GM12873 (cell line): ENCODE measurements at regions not wholly inside any gene's neighbourhood (a gene's known extent, or its start where the extent isn't known, plus 50 kb on each side); places are given as distances from the start of the nearest gene placed in this dataset.

Experiments used
- TF ChIP-seq, protein P1 (sequence below): IDR thresholded peaks from 2 replicates; pipeline ENCODE4 v1.5.1; 2012; ENCODE audit warnings: low read depth, mild to moderate bottlenecking, moderate library complexity, low read length, control low read depth; ENCODE audit not compliant: insufficient read depth; ENCODE audit errors: missing control alignments

DNA sequence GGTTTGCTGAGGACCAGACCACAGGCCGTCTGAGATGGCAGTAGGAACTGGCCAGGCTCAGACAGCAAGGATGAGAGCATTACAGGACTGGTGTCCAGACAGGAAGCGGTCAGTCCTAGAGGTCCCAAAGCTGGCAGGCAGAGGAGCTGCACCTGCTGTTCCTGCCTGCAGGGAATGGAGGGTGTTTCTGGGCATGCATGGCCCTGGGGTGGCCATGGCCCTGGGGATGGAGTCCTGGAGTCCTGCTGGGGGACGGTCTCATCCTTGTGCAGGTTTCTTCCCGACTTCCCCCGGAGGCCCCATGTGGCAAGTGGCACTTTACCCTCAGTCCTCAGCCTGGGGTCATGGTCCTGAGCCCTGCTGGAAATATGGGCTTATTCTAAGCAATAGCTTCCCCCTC, 274.9 kb upstream of the ADARB2 start:
- TF ChIP-seq, protein P1, sequence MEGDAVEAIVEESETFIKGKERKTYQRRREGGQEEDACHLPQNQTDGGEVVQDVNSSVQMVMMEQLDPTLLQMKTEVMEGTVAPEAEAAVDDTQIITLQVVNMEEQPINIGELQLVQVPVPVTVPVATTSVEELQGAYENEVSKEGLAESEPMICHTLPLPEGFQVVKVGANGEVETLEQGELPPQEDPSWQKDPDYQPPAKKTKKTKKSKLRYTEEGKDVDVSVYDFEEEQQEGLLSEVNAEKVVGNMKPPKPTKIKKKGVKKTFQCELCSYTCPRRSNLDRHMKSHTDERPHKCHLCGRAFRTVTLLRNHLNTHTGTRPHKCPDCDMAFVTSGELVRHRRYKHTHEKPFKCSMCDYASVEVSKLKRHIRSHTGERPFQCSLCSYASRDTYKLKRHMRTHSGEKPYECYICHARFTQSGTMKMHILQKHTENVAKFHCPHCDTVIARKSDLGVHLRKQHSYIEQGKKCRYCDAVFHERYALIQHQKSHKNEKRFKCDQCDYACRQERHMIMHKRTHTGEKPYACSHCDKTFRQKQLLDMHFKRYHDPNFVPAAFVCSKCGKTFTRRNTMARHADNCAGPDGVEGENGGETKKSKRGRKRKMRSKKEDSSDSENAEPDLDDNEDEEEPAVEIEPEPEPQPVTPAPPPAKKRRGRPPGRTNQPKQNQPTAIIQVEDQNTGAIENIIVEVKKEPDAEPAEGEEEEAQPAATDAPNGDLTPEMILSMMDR = no peak

DNA sequence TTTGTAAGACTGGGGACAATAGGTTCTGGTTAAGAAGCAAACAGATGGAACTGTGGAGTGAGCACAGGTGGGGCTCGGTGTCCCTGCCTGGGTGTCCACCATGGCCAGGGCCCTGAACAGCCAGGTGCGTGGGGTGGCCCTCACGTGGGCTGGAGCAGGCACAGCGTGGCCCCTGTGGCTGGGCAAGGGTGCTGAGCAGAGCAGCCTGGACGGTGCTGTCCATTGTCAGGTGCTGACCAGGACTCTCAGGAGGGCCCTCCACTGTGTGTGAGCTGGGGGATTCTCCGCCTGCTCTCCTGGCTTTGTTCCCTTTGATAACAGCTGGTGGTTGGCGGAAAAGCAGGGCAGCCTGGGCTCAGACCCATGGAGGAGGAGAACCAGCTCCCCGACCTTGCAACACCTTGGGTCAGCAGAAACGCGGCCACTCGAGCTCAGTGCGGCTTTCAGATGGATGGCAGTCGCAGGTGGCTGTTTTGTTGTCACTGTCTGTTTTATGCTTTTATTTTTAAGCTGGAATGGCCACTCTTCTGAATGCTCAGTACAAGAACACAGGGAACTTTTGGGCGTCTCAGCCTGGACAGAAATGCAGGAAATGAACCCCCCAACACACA, 273.9 kb upstream of the ADARB2 start:
- TF ChIP-seq, protein P1 = no peak

- TF ChIP-seq, protein P1 = no peak
Observed at GRCh38 chr10:2005546-2005945, 268.2 kb upstream of the ADARB2 start.

DNA sequence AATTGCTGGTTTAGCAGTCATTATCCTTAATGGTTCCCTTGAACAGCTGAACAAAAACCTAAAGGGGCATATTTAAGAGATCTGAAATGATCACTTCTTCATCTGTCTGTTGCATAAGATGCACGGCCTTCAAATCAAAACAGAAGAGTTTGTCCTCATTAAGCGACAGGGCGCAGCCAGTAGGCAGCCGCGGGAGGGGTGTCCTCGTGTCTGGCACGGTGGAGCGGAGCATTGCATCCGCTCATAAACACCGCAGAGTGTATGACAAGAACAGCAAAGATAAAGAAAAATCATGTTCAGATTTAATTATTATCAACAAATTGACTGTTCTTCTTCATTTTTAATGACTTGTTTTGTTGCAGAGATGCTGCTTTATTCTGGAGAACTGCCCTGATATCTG, 255.6 kb upstream of the ADARB2 start:
- TF ChIP-seq, protein P1 = no peak

- TF ChIP-seq, protein P1 = no peak
Observed at GRCh38 chr10:1989090-1989489, 251.8 kb upstream of the ADARB2 start.

DNA sequence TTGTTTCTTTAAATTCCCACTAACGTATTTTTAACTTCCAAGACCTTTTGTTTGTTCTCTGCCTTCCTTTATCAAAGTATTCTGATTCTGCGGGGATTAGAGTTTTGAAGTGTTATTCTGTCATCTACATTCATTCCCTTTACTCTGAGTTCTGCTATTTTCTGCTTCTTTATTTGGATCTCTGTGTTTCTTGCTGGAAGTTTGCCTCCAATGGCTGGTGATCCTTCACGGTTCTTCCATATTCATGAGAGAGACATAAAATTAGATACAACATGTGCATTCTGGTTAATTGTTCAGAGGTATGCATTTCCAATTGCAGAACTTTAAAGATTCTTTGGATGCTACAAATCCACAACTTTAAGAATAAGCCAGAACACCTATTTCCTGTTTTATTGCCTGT, 244.7 kb upstream of the ADARB2 start:
- TF ChIP-seq, protein P1 = no peak

- TF ChIP-seq, protein P1 = no peak
Observed at GRCh38 chr10:1980459-1980858, 243.1 kb upstream of the ADARB2 start.
